ENCODE measurements at regions not wholly inside any gene's neighbourhood (a gene's known extent, or its start where the extent isn't known, plus 50 kb on each side); places are given as distances from the start of the nearest gene placed in this dataset.

DNA sequence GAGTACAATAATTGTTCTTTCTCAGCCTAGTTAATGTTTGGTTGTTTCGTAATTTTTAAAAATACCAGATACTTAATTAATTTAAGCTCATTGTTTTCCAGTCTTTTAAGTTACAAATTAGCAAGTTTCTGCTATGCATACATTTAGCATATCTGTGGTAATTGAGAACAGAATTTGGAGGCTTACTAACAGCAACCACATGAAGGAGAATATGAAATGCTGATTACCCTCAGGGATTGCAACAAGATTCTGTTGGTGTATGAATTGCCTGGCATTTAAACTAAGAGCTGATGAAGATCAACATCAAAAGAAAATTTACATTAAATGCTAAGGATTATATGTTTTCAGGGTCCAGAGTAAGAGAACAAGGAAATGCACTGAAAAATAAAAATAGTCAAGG lies 580.0 kb upstream of the INTU start:
- 84% methylated on average over 1 of the region's 1 CpG for WGBS
- no peak overlapping the region for H3K27ac ChIP-seq (ENCODE audit: low read depth in 1 of 2, low read length in 2 of 2)

DNA sequence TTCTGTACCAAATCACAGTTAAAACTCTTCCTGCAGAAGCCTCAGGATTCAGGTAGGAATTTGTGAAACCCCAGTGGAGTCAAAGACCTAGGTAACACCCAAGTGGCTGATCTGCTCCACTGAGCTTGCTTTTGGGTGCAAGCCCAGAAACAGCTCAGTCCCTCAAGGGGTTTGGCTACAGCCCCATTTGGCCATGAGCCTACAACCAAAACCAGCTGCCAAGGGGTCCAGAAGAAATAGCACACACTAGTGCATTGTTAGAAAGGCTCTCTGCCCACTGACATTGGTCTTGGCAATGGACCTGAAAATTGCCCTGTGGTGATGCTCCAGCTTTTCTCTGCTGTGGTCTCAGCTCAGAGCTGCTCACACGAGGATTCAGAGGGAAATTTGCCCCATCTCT lies 577.4 kb upstream of the INTU start:
- no peaks in the 10 kb centered on the region for H3K36me3 ChIP-seq (ENCODE audit: control insufficient read depth in 4 of 4, insufficient read depth in 3 of 4, low read depth in 1 of 4, low read length in 3 of 4)
- H3K9me3 ChIP-seq (ENCODE audit: control insufficient read depth in 4 of 4, low read length in 3 of 4) = peaks cover 0 to 6% (median 5%) of the 10 kb centered on the region in 4 donors
- DNase-seq (ENCODE audit: low spot score) = no peak
- H3K9ac ChIP-seq (ENCODE audit: low read depth in 1 of 2, low read length in 2 of 2) = no peak overlapping the region
- H3K4me3 ChIP-seq (ENCODE audit: low read depth in 1 of 3, low read length in 3 of 3) = peak overlapping the region in 1 of 3 donors; percentile 1
- H3K27ac ChIP-seq (ENCODE audit: low read depth in 1 of 2, low read length in 2 of 2) = no peak overlapping the region
- H3K27me3 ChIP-seq (ENCODE audit: control insufficient read depth in 4 of 4, insufficient read depth in 4 of 4, low read length in 3 of 4) = no peaks in the 10 kb centered on the region
- 22% methylated on average over 1 of the region's 1 CpG for WGBS
- no peak for TF ChIP-seq EGR1 (IDR thresholded peaks at IDR 0.05; ENCODE audit: low read depth in 2 of 2)
- no peak for TF ChIP-seq JUND (IDR thresholded peaks at IDR 0.05)
- TF ChIP-seq HNF4G (IDR thresholded peaks at IDR 0.05) = no peak
- TF ChIP-seq TAF1 (conservative IDR thresholded peaks at IDR 0.05) = no peak
- TF ChIP-seq NR2F2 (IDR thresholded peaks at IDR 0.05) = no peak
- TF ChIP-seq, protein P1, sequence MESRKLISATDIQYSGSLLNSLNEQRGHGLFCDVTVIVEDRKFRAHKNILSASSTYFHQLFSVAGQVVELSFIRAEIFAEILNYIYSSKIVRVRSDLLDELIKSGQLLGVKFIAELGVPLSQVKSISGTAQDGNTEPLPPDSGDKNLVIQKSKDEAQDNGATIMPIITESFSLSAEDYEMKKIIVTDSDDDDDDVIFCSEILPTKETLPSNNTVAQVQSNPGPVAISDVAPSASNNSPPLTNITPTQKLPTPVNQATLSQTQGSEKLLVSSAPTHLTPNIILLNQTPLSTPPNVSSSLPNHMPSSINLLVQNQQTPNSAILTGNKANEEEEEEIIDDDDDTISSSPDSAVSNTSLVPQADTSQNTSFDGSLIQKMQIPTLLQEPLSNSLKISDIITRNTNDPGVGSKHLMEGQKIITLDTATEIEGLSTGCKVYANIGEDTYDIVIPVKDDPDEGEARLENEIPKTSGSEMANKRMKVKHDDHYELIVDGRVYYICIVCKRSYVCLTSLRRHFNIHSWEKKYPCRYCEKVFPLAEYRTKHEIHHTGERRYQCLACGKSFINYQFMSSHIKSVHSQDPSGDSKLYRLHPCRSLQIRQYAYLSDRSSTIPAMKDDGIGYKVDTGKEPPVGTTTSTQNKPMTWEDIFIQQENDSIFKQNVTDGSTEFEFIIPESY (IDR thresholded peaks at IDR 0.05) = no peak
- TF ChIP-seq RXRA (IDR thresholded peaks at IDR 0.05) = no peak
- TF ChIP-seq RAD21 (IDR thresholded peaks at IDR 0.05) = no peak
- TF ChIP-seq HNF4A (conservative IDR thresholded peaks at IDR 0.05) = no peak
- TF ChIP-seq FOXA1 (IDR thresholded peaks at IDR 0.05) = no peak
- TF ChIP-seq, protein P2, sequence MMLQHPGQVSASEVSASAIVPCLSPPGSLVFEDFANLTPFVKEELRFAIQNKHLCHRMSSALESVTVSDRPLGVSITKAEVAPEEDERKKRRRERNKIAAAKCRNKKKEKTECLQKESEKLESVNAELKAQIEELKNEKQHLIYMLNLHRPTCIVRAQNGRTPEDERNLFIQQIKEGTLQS (IDR thresholded peaks at IDR 0.05) = no peak
- TF ChIP-seq, protein P3, sequence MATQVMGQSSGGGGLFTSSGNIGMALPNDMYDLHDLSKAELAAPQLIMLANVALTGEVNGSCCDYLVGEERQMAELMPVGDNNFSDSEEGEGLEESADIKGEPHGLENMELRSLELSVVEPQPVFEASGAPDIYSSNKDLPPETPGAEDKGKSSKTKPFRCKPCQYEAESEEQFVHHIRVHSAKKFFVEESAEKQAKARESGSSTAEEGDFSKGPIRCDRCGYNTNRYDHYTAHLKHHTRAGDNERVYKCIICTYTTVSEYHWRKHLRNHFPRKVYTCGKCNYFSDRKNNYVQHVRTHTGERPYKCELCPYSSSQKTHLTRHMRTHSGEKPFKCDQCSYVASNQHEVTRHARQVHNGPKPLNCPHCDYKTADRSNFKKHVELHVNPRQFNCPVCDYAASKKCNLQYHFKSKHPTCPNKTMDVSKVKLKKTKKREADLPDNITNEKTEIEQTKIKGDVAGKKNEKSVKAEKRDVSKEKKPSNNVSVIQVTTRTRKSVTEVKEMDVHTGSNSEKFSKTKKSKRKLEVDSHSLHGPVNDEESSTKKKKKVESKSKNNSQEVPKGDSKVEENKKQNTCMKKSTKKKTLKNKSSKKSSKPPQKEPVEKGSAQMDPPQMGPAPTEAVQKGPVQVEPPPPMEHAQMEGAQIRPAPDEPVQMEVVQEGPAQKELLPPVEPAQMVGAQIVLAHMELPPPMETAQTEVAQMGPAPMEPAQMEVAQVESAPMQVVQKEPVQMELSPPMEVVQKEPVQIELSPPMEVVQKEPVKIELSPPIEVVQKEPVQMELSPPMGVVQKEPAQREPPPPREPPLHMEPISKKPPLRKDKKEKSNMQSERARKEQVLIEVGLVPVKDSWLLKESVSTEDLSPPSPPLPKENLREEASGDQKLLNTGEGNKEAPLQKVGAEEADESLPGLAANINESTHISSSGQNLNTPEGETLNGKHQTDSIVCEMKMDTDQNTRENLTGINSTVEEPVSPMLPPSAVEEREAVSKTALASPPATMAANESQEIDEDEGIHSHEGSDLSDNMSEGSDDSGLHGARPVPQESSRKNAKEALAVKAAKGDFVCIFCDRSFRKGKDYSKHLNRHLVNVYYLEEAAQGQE (IDR thresholded peaks at IDR 0.05) = no peak
- TF ChIP-seq, protein P4, sequence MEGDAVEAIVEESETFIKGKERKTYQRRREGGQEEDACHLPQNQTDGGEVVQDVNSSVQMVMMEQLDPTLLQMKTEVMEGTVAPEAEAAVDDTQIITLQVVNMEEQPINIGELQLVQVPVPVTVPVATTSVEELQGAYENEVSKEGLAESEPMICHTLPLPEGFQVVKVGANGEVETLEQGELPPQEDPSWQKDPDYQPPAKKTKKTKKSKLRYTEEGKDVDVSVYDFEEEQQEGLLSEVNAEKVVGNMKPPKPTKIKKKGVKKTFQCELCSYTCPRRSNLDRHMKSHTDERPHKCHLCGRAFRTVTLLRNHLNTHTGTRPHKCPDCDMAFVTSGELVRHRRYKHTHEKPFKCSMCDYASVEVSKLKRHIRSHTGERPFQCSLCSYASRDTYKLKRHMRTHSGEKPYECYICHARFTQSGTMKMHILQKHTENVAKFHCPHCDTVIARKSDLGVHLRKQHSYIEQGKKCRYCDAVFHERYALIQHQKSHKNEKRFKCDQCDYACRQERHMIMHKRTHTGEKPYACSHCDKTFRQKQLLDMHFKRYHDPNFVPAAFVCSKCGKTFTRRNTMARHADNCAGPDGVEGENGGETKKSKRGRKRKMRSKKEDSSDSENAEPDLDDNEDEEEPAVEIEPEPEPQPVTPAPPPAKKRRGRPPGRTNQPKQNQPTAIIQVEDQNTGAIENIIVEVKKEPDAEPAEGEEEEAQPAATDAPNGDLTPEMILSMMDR (IDR thresholded peaks at IDR 0.05; ENCODE audit: low read depth, low read length, missing input control) = no peak
- no peaks in the 10 kb centered on the region for H3K4me1 ChIP-seq (ENCODE audit: control insufficient read depth in 4 of 4, insufficient read depth in 4 of 4, low read length in 3 of 4)

More for the DNA sequence above, 580.0 kb upstream of the INTU start:
- Histone ChIP-seq H3K27me3 (ENCODE audit: control insufficient read depth in 4 of 4, insufficient read depth in 4 of 4, low read length in 3 of 4) (no peaks in the 10 kb centered on the region), H3K4me1 (ENCODE audit: control insufficient read depth in 4 of 4, insufficient read depth in 4 of 4, low read length in 3 of 4) (no peaks in the 10 kb centered on the region), H3K9ac (ENCODE audit: low read depth in 1 of 2, low read length in 2 of 2) (no peak overlapping the region), H3K4me3 (ENCODE audit: low read depth in 1 of 3, low read length in 3 of 3) (no peak overlapping the region), H3K36me3 (ENCODE audit: control insufficient read depth in 4 of 4, insufficient read depth in 3 of 4, low read depth in 1 of 4, low read length in 3 of 4) (no peaks in the 10 kb centered on the region), H3K9me3 (ENCODE audit: control insufficient read depth in 4 of 4, low read length in 3 of 4) (peaks cover 0 to 6% (median 5%) of the 10 kb centered on the region in 4 donors)
- TF ChIP-seq JUND (IDR thresholded peaks at IDR 0.05) = no peak
- TF ChIP-seq, protein P4 (IDR thresholded peaks at IDR 0.05; ENCODE audit: low read depth, low read length, missing input control) = no peak
- TF ChIP-seq, protein P3 (IDR thresholded peaks at IDR 0.05) = no peak
- no peak for TF ChIP-seq RXRA (IDR thresholded peaks at IDR 0.05)
- no peak for TF ChIP-seq TAF1 (conservative IDR thresholded peaks at IDR 0.05)
- no peak for DNase-seq (ENCODE audit: low spot score)
